RWPE2 (cell line): ENCODE measurements at regions not wholly inside any gene's neighbourhood (a gene's known extent, or its start where the extent isn't known, plus 50 kb on each side); places are given as distances from the start of the nearest gene placed in this dataset.

Experiments
- ATAC-seq: fragments of 200-7000 bp; cut with Tn5 transposase; 3 replicates; pipeline ENCODE4 v1.9.1; 2021; ENCODE audit warnings: low read depth
- DNase-seq: peaks from one replicate; pipeline ENCODE4 v3.0.0-alpha.2; 2020; ENCODE audit warnings: low spot score
- H3K27ac ChIP-seq: fragments of 450-650 bp; 2 replicates; pipeline ENCODE4 v1.5.1; 2017; ENCODE audit warnings: mild to moderate bottlenecking; ENCODE audit not compliant: poor library complexity, severe bottlenecking
- H3K27me3 ChIP-seq: fragments of 250-450 bp; sonication (Bioruptor Pico); 2 replicates; pipeline ENCODE4 v1.5.1; 2021; ENCODE audit warnings: mild to moderate bottlenecking, moderate library complexity; ENCODE audit not compliant: insufficient read depth, poor library complexity, severe bottlenecking
- H3K36me3 ChIP-seq: fragments of 250-450 bp; sonication (Bioruptor Pico); 2 replicates; pipeline ENCODE4 v1.5.1; 2020; ENCODE audit warnings: low read depth, mild to moderate bottlenecking, moderate library complexity
- H3K4me1 ChIP-seq: fragments of 250-450 bp; sonication (Bioruptor Pico); 2 replicates; pipeline ENCODE4 v1.5.1; 2021; ENCODE audit warnings: mild to moderate bottlenecking, moderate library complexity; ENCODE audit not compliant: insufficient read depth, poor library complexity, severe bottlenecking
- H3K4me3 ChIP-seq: fragments of 250-450 bp; sonication (Bioruptor Pico); 2 replicates; pipeline ENCODE4 v1.5.1; 2021; ENCODE audit warnings: mild to moderate bottlenecking, moderate library complexity; ENCODE audit not compliant: severe bottlenecking
- H3K9me3 ChIP-seq: fragments of 250-450 bp; sonication (Bioruptor Pico); 2 replicates; pipeline ENCODE4 v1.5.1; 2021; ENCODE audit warnings: mild to moderate bottlenecking, moderate library complexity; ENCODE audit not compliant: severe bottlenecking
- TF ChIP-seq, protein P1 (sequence below): fragments of 450-650 bp; IDR thresholded peaks from one replicate; pipeline ENCODE4 v1.5.1; 2017; ENCODE audit warnings: mild to moderate bottlenecking, moderate library complexity; ENCODE audit not compliant: poor library complexity, severe bottlenecking

DNA sequence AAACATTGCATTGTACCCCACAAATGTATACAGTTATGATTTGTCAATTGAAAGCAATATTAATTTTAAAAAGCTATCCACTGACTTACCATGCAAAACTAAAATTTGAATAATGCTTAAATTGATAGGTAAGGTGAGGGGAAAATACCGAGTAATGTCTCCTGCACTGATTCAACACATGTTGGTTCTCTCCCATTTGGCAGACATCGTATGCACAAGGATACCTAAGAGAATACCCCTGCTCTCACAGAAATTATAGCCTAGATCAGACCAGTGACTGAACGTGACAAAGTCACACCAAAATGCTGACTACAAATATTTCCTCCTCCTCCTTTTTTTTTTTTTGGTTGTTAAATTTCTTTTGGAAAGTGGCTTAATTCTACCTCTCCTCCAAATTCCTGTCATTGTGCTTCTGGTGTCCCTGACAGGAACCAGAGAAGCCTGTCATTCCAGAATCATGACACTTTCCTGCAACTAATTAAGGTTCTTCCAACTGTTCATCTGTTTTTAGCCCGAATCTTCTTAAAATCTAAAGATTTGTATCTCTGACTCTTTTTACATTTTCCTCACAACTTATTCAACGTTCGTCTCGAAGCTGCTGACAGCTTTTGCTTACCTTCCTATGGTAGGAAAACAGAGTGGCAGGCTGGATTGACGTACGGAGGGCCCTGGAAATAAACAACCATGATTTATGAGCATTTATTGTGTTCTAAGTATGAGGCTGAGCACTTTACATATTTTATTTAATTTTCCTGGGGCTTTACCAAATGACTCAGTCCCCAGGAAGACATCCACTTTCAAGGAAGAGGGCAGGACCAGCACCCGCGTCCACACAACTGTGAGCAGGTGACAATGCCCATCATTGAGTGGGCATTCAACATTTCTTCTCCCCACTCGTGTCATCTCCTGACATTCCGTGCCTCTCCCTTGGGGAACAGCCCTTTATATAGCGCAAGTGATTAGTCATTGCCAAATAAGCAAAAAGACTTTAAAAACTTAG lies 57.9 kb upstream of the KCNE2 start:
- H3K4me3 ChIP-seq, result no peak overlapping the region
- H3K36me3 ChIP-seq, result no peaks in the 10 kb centered on the region
- no peaks in the 10 kb centered on the region for H3K9me3 ChIP-seq
- H3K27ac ChIP-seq, result no peak overlapping the region
- no peaks in the 10 kb centered on the region for H3K4me1 ChIP-seq
- ATAC-seq, result no peak
- TF ChIP-seq, protein P1, sequence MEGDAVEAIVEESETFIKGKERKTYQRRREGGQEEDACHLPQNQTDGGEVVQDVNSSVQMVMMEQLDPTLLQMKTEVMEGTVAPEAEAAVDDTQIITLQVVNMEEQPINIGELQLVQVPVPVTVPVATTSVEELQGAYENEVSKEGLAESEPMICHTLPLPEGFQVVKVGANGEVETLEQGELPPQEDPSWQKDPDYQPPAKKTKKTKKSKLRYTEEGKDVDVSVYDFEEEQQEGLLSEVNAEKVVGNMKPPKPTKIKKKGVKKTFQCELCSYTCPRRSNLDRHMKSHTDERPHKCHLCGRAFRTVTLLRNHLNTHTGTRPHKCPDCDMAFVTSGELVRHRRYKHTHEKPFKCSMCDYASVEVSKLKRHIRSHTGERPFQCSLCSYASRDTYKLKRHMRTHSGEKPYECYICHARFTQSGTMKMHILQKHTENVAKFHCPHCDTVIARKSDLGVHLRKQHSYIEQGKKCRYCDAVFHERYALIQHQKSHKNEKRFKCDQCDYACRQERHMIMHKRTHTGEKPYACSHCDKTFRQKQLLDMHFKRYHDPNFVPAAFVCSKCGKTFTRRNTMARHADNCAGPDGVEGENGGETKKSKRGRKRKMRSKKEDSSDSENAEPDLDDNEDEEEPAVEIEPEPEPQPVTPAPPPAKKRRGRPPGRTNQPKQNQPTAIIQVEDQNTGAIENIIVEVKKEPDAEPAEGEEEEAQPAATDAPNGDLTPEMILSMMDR, result no peak
- DNase-seq, result no peak
- H3K27me3 ChIP-seq, result peaks cover 7% of the 10 kb centered on the region

DNA sequence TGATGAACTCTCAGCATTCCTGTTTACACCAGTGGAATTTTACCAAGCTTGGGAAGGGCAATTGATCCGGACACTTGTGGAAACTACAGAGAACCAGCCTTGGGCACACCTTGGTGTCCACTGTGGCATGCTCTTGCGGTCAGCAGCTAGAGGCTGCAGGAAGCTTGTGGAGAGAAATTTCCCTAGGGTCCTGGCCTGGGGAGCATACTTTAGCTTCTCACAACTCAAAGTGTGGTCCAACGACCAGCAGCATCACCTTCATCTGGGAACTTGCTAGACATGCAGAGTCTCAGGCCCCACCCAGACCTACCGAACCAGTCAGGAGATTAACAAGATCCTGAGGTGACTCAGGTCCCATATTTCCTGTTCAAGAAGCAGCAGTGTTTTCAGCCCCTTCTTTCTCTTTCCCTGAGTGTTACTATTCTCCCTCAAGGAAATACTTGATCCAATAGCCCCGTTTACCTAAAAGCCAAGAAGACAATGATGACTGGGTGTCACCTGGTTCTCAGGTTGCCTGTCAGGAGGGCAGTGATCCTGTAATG lies 55.7 kb upstream of the KCNE2 start:
- TF ChIP-seq, protein P1, result no peak
- no peaks in the 10 kb centered on the region for H3K9me3 ChIP-seq
- H3K36me3 ChIP-seq, result no peaks in the 10 kb centered on the region
- DNase-seq (no peak), ATAC-seq (no peak)
- no peak overlapping the region for H3K4me3 ChIP-seq
- peaks cover 7% of the 10 kb centered on the region for H3K27me3 ChIP-seq
- H3K4me1 ChIP-seq, result peaks cover 3% of the 10 kb centered on the region
- H3K27ac ChIP-seq, result no peak overlapping the region

DNA sequence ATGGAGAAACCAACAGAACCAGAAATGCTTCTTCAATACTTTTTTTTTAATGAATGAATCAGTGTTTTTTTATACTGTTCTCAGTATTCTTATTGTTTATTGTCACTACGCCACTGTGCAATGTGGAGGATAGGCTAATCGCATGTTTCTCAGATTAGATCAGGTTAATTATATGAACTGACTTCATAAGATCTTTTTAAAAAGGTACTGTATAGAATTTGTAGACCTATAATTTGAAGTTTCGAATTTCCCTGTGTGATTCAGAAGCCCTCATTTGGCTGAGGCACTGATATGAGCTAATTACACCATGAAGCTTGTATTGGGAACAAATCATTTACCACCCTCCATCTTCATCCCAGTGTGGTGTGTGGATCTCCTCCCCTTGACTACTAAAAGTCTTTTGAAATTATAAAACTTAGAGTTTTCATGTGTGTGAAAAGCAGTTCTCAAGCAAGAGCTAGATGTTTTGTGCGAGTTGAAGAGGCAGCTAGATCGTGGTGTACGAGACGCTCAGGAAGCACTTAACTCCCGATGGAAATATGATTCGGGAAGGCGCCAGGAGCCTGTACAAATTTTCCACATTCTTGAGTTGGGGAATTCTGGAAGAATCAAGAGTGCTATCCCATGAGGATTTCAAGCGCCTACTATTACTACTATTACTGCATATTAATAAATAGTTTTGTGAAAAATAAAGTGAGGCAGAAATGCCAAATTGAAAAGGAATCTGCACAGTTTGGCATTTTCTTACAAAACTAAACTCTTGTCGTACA lies 52.1 kb upstream of the KCNE2 start:
- Histone ChIP-seq H3K27me3 (no peaks in the 10 kb centered on the region), H3K36me3 (no peaks in the 10 kb centered on the region), H3K4me1 (peaks cover 5% of the 10 kb centered on the region), H3K9me3 (no peaks in the 10 kb centered on the region), H3K27ac (no peak overlapping the region), H3K4me3 (no peak overlapping the region)
- DNase-seq, result no peak
- no peak for ATAC-seq
- TF ChIP-seq, protein P1, result no peak

DNA sequence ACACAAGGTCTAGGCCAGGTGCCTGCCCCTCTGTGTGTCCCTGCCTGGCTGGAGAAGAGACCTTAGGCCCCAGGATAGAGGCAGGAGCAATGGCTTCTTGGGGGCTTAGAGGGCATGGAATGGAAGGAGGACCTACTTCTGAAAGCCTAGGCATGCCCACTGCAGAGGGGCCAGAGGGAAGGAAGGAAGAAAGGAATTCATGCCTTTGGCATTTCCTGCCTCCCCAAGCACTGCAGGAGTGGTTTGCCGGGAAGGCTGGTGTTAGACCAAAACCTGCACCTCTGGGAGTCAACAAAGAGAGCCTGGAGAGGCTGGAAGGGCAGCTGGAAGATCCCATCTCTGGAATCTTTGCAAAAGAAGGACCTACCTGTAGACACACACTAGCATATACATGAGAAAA lies 50.7 kb upstream of the KCNE2 start:
- Histone ChIP-seq H3K27me3 (no peaks in the 10 kb centered on the region), H3K4me3 (no peak overlapping the region), H3K9me3 (no peaks in the 10 kb centered on the region), H3K27ac (no peak overlapping the region), H3K36me3 (no peaks in the 10 kb centered on the region), H3K4me1 (peaks cover 5% of the 10 kb centered on the region)
- TF ChIP-seq, protein P1, result no peak
- ATAC-seq (peak; percentile 57; the same call in 2 of the 3 replicates), DNase-seq (no peak)
